ENCODE measurements at regions not wholly inside any gene's neighbourhood (a gene's known extent, or its start where the extent isn't known, plus 50 kb on each side); places are given as distances from the start of the nearest gene placed in this dataset.

- no peak for DNase-seq
- Histone ChIP-seq H3K36me3 (ENCODE audit: control insufficient read depth in 4 of 4, insufficient read depth in 4 of 4, low read length in 4 of 4) (no peaks in the 10 kb centered on the region), H3K9me3 (ENCODE audit: control insufficient read depth in 4 of 4, insufficient read depth in 3 of 4, low read length in 3 of 4) (no peaks in the 10 kb centered on the region), H3K27me3 (ENCODE audit: control insufficient read depth in 3 of 3, insufficient read depth in 3 of 3, low read length in 2 of 3) (peaks cover 0 to 11% (median 3%) of the 10 kb centered on the region in 3 donors), H3K4me3 (no peak overlapping the region), H3K4me1 (ENCODE audit: control insufficient read depth in 5 of 5, insufficient read depth in 5 of 5, low read length in 5 of 5) (peaks cover 0 to 12% (median 0%) of the 10 kb centered on the region in 5 donors), H3K9ac (ENCODE audit: insufficient read depth in 1 of 2, low read length in 2 of 2) (no peak overlapping the region), H3K27ac (ENCODE audit: low read depth in 1 of 2, low read length in 1 of 2) (no peak overlapping the region)
- ATAC-seq (ENCODE audit: insufficient read depth, low FRiP score): no peak
- TF ChIP-seq, protein P1, sequence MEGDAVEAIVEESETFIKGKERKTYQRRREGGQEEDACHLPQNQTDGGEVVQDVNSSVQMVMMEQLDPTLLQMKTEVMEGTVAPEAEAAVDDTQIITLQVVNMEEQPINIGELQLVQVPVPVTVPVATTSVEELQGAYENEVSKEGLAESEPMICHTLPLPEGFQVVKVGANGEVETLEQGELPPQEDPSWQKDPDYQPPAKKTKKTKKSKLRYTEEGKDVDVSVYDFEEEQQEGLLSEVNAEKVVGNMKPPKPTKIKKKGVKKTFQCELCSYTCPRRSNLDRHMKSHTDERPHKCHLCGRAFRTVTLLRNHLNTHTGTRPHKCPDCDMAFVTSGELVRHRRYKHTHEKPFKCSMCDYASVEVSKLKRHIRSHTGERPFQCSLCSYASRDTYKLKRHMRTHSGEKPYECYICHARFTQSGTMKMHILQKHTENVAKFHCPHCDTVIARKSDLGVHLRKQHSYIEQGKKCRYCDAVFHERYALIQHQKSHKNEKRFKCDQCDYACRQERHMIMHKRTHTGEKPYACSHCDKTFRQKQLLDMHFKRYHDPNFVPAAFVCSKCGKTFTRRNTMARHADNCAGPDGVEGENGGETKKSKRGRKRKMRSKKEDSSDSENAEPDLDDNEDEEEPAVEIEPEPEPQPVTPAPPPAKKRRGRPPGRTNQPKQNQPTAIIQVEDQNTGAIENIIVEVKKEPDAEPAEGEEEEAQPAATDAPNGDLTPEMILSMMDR (IDR thresholded peaks at IDR 0.05; ENCODE audit: control extremely low read depth, extremely low read depth): no peak
- WGBS, 2 donors: 94 to 97% methylated on average over 1 of the region's 1 CpG
Observed at GRCh38 chr3:171949554-171949953, 89.8 kb upstream of the FNDC3B start.

GRCh38 chr3:171950373-171950772, 89.0 kb upstream of the FNDC3B start:
- Histone ChIP-seq H3K4me3 (no peak overlapping the region), H3K9me3 (ENCODE audit: control insufficient read depth in 4 of 4, insufficient read depth in 3 of 4, low read length in 3 of 4) (no peaks in the 10 kb centered on the region), H3K36me3 (ENCODE audit: control insufficient read depth in 4 of 4, insufficient read depth in 4 of 4, low read length in 4 of 4) (no peaks in the 10 kb centered on the region), H3K4me1 (ENCODE audit: control insufficient read depth in 5 of 5, insufficient read depth in 5 of 5, low read length in 5 of 5) (peaks cover 0 to 11% (median 0%) of the 10 kb centered on the region in 5 donors), H3K27ac (ENCODE audit: low read depth in 1 of 2, low read length in 1 of 2) (no peak overlapping the region), H3K9ac (ENCODE audit: insufficient read depth in 1 of 2, low read length in 2 of 2) (no peak overlapping the region), H3K27me3 (ENCODE audit: control insufficient read depth in 3 of 3, insufficient read depth in 3 of 3, low read length in 2 of 3) (peaks cover 0 to 11% (median 3%) of the 10 kb centered on the region in 3 donors)
- DNase-seq (no peak), ATAC-seq (ENCODE audit: insufficient read depth, low FRiP score) (no peak)
- WGBS, 2 donors: 48 to 52% methylated on average over 1 of the region's 1 CpG
- TF ChIP-seq, protein P1 (IDR thresholded peaks at IDR 0.05; ENCODE audit: control extremely low read depth, extremely low read depth): no peak

- WGBS, 2 donors: 95 to 98% methylated on average over 1 of the region's 1 CpG
- Histone ChIP-seq H3K36me3 (ENCODE audit: control insufficient read depth in 4 of 4, insufficient read depth in 4 of 4, low read length in 4 of 4) (no peaks in the 10 kb centered on the region), H3K9ac (ENCODE audit: insufficient read depth in 1 of 2, low read length in 2 of 2) (no peak overlapping the region), H3K27me3 (ENCODE audit: control insufficient read depth in 3 of 3, insufficient read depth in 3 of 3, low read length in 2 of 3) (peaks cover 0 to 11% (median 3%) of the 10 kb centered on the region in 3 donors), H3K9me3 (ENCODE audit: control insufficient read depth in 4 of 4, insufficient read depth in 3 of 4, low read length in 3 of 4) (no peaks in the 10 kb centered on the region), H3K4me3 (no peak overlapping the region), H3K27ac (ENCODE audit: low read depth in 1 of 2, low read length in 1 of 2) (no peak overlapping the region), H3K4me1 (ENCODE audit: control insufficient read depth in 5 of 5, insufficient read depth in 5 of 5, low read length in 5 of 5) (peaks cover 0 to 11% (median 3%) of the 10 kb centered on the region in 5 donors)
- no peak for ATAC-seq (ENCODE audit: insufficient read depth, low FRiP score)
- no peak for DNase-seq
- TF ChIP-seq, protein P1 (IDR thresholded peaks at IDR 0.05; ENCODE audit: control extremely low read depth, extremely low read depth): no peak
Observed at GRCh38 chr3:171951597-171951996, 87.8 kb upstream of the FNDC3B start.
